ENCODE measurements at regions not wholly inside any gene's neighbourhood (a gene's known extent, or its start where the extent isn't known, plus 50 kb on each side); places are given as distances from the start of the nearest gene placed in this dataset.

GRCh38 chr1:221223281-221223680 lies 344.0 kb downstream of the HLX start:
- TF ChIP-seq POLR2A (IDR thresholded peaks at IDR 0.05) (no peak), POLR2AphosphoS5 (IDR thresholded peaks at IDR 0.05) (no peak), CTCF (IDR thresholded peaks at IDR 0.05 in 8 of 11, conservative IDR thresholded peaks at IDR 0.05 in 3 of 11) (no peak)

All from spleen (tissue), 7 donors.